22Rv1 (cell line): ENCODE measurements at regions not wholly inside any gene's neighbourhood (a gene's known extent, or its start where the extent isn't known, plus 50 kb on each side); places are given as distances from the start of the nearest gene placed in this dataset.

Experiments used
- ZFX ChIP-seq: fragments of 450-650 bp; IDR thresholded peaks from 2 replicates; pipeline ENCODE4 v1.6.1; 2017; ENCODE audit warnings: antibody characterized with exemption, borderline replicate concordance
- TF ChIP-seq, protein P1 (sequence below): fragments of 450-650 bp; IDR thresholded peaks from 2 replicates; pipeline ENCODE4 v1.5.1; 2017; ENCODE audit warnings: mild to moderate bottlenecking

DNA sequence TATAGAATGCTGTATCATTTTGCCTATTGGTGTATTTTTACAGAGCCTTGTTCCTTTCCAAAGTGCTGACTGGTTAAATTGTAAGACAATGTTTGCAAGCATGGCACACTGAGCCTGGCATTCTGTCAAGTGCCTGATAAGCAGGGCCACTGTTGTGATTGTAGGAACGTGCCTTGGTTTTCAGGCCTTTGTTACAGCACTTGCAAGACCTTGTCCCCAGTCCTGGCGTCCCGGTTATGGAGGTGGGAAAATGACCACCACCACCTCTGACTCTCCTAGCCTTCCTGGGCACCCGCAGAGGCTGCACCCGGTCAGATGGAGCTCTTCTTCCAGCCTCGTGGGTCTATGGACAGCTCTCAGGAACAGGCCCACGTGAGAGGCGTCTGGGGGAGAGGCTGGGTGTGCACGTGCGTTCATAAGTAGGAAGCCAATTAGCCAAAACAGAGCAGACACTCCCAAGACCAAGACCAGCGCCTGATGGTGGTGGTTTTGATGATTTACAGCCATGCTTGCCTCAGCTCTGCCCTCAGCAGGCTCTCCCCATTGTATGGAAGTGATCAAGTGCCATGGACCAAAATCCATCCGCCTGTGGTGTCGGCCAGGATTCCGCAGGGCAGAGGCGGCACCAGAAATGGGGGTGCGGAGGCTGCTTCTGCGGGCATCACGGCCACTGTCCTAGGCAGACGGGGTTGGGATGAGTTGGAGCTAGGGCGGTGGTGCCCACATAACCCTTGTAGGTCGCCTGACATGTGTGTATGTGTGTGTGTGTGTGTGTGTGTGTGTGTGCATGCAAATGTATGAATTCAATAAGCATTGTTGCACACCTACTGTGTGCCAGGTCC lies 89.8 kb downstream of the RTL6 start:
- TF ChIP-seq, protein P1, sequence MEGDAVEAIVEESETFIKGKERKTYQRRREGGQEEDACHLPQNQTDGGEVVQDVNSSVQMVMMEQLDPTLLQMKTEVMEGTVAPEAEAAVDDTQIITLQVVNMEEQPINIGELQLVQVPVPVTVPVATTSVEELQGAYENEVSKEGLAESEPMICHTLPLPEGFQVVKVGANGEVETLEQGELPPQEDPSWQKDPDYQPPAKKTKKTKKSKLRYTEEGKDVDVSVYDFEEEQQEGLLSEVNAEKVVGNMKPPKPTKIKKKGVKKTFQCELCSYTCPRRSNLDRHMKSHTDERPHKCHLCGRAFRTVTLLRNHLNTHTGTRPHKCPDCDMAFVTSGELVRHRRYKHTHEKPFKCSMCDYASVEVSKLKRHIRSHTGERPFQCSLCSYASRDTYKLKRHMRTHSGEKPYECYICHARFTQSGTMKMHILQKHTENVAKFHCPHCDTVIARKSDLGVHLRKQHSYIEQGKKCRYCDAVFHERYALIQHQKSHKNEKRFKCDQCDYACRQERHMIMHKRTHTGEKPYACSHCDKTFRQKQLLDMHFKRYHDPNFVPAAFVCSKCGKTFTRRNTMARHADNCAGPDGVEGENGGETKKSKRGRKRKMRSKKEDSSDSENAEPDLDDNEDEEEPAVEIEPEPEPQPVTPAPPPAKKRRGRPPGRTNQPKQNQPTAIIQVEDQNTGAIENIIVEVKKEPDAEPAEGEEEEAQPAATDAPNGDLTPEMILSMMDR = no peak
- TF ChIP-seq ZFX = no peak
